ENCODE measurements at regions not wholly inside any gene's neighbourhood (a gene's known extent, or its start where the extent isn't known, plus 50 kb on each side); places are given as distances from the start of the nearest gene placed in this dataset.

- no peak for TF ChIP-seq POLR2AphosphoS5 (IDR thresholded peaks at IDR 0.05; ENCODE audit: low read depth, low read length)
- TF ChIP-seq FOXP2 (optimal IDR thresholded peaks at IDR 0.05; ENCODE audit: borderline replicate concordance, extremely low read depth, extremely low read length, insufficient read depth) = no peak
- no peak for TF ChIP-seq TAF1 (IDR thresholded peaks at IDR 0.05; ENCODE audit: borderline replicate concordance, insufficient read depth, low read length)
- TF ChIP-seq SIN3A (IDR thresholded peaks at IDR 0.05; ENCODE audit: borderline replicate concordance, insufficient read depth, low read length) = no peak
- no peak for TF ChIP-seq REST (IDR thresholded peaks at IDR 0.05; ENCODE audit: insufficient read depth in 1 of 2, low read depth in 2 of 2, low read length in 2 of 2)
Measured at GRCh38 chr20:60131375-60131774, 173.2 kb downstream of the CDH26 start.

DNA sequence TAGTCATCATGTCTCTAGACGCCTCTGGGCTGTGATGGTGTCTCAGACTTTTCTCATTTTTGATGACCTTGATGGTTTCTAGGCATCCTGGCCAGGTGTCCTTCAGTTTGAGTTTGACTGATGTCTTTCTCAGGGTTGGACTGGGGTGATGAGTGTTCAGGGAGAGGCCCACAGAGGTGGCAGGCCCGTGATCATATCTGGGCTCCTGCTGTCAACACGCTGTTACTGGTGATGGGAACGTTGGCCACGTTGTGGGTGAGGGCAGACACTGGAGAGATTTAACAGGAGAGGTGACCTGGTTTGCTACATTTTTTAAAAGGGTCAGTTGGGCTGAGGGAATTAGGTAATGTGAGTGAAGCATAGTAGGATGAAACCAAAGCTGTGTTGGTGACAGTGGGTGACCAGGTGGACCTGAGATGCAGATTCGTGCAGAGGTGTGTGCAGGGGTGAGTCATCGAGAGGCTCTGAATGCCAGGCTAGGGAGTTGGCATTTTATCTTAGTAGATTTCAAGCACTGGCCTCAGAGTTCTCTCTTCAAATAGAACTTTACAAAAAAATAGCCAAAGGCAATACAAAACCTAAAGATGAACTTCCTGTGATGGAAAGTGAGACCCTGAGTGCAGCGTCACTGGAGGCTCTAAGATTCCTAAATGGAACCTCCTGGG, 174.1 kb downstream of the CDH26 start:
- TF ChIP-seq TAF1 (IDR thresholded peaks at IDR 0.05; ENCODE audit: borderline replicate concordance, insufficient read depth, low read length) = no peak
- TF ChIP-seq POLR2AphosphoS5 (IDR thresholded peaks at IDR 0.05; ENCODE audit: low read depth, low read length) = no peak
- no peak for TF ChIP-seq FOXP2 (optimal IDR thresholded peaks at IDR 0.05; ENCODE audit: borderline replicate concordance, extremely low read depth, extremely low read length, insufficient read depth)
- no peak for TF ChIP-seq REST (IDR thresholded peaks at IDR 0.05; ENCODE audit: insufficient read depth in 1 of 2, low read depth in 2 of 2, low read length in 2 of 2)
- TF ChIP-seq SIN3A (IDR thresholded peaks at IDR 0.05; ENCODE audit: borderline replicate concordance, insufficient read depth, low read length) = no peak

- no peak for TF ChIP-seq POLR2AphosphoS5 (IDR thresholded peaks at IDR 0.05; ENCODE audit: low read depth, low read length)
- TF ChIP-seq SIN3A (IDR thresholded peaks at IDR 0.05; ENCODE audit: borderline replicate concordance, insufficient read depth, low read length) = no peak
- TF ChIP-seq FOXP2 (optimal IDR thresholded peaks at IDR 0.05; ENCODE audit: borderline replicate concordance, extremely low read depth, extremely low read length, insufficient read depth) = no peak
- no peak for TF ChIP-seq TAF1 (IDR thresholded peaks at IDR 0.05; ENCODE audit: borderline replicate concordance, insufficient read depth, low read length)
- no peak for TF ChIP-seq REST (IDR thresholded peaks at IDR 0.05; ENCODE audit: insufficient read depth in 1 of 2, low read depth in 2 of 2, low read length in 2 of 2)
Measured at GRCh38 chr20:60132827-60133670, 174.8 kb downstream of the CDH26 start.

DNA sequence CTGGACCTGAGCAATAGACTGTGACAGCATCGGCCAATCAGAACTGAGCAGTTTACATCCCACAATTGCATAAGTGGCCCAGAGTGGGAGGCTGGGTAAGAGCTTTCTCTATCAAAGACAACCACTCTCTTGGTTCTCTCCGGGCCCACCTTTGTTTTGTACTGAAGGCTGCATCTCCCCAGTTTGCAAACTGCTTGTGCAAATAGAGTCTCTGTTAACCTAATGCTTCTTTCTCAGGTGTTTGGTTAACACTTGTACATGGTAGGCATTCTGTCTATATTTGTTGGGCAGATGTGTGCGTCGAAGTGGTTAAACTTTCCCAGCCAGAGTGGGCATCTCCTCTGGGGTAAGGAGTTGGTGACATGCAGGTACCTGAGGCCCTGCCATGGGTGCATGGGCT, 177.1 kb downstream of the CDH26 start:
- TF ChIP-seq POLR2AphosphoS5 (IDR thresholded peaks at IDR 0.05; ENCODE audit: low read depth, low read length) (no peak), TAF1 (IDR thresholded peaks at IDR 0.05; ENCODE audit: borderline replicate concordance, insufficient read depth, low read length) (no peak), SIN3A (IDR thresholded peaks at IDR 0.05; ENCODE audit: borderline replicate concordance, insufficient read depth, low read length) (no peak), REST (IDR thresholded peaks at IDR 0.05; ENCODE audit: insufficient read depth in 1 of 2, low read depth in 2 of 2, low read length in 2 of 2) (no peak), FOXP2 (optimal IDR thresholded peaks at IDR 0.05; ENCODE audit: borderline replicate concordance, extremely low read depth, extremely low read length, insufficient read depth) (no peak)

Measured in PFSK-1 (cell line).